Mucosa of gallbladder (tissue), 1 donor: ENCODE measurements at regions not wholly inside any gene's neighbourhood (a gene's known extent, or its start where the extent isn't known, plus 50 kb on each side); places are given as distances from the start of the nearest gene placed in this dataset.
"Not testable (repeated sequence)": the region's sequence is repeated elsewhere in the genome, so short reads cannot be mapped to it uniquely, and the experiment has no call there.

Source experiments
- DNase-seq: peaks from one replicate; pipeline ENCODE4 v3.0.0-alpha.2; 2020; ENCODE audit warnings: low spot score
- donor health status: DM: no; HTN: no; CAD: no.

DNA sequence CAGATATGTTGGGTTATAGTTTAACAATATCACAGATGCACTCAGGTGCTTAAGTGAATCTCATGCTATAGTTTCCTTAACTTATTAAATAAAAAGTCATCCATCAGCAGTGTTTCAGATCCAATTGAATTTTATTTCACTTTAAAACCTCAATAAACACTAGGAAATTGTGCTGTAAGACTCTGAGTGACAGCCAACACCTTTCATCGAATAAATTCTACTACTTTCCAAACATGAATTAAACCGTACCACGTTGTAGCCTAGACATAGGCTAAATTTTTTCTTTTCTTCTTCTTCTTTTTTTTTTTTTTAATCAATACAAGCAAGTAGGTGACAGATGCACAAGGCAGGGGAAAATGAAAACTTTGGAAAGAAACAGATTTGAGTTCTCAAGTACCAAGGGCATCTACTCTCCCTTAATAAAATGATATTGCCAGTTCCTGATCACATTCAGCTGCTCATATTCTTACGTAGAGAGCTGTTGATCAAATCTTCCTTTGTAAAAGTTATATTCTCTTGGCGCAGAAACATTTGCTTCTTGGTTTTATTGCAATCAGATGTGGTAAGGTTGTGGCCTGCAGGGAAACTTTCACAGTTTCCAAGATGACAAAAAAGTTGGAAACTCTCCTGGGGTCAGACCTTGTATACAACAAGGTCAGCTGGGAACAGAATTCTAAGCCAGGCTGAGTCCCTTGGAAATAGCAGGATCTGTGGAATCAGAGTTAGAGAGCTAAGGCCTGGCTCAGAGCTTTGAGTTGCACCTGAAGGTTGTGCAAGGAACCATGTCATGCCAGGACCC lies 147.7 kb downstream of the CD47 start:
- DNase-seq = no peak

GRCh38 chr3:107942244-107942643 lies 148.6 kb downstream of the CD47 start:
- no peak for DNase-seq

- no peak for DNase-seq
Measured at GRCh38 chr3:107939691-107940442, 151.0 kb downstream of the CD47 start.

- peak; percentile 28 for DNase-seq
Measured at GRCh38 chr3:107938143-107938542, 152.7 kb downstream of the CD47 start.

DNA sequence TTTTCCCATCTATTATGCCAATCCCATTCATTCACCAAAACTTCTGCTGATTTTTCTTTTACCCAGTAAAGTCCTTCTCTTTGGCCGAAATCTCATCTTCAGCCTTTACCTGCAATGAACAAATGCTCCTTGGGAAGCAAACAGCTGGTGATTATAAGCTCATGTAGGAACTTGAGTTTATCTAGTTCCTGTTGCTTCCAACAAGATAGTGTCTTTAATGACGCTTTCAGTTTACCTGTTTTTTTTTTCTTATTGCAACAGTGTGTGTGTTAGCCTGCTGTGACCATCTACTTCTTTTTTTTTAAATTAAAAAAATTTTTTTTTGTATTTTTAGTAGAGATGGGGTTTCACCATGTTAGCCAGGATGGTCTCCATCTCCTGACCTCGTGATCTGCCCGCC lies 156.0 kb downstream of the CD47 start:
- DNase-seq = no peak

GRCh38 chr3:107933450-107933849 lies 157.4 kb downstream of the CD47 start:
- no peak for DNase-seq

DNA sequence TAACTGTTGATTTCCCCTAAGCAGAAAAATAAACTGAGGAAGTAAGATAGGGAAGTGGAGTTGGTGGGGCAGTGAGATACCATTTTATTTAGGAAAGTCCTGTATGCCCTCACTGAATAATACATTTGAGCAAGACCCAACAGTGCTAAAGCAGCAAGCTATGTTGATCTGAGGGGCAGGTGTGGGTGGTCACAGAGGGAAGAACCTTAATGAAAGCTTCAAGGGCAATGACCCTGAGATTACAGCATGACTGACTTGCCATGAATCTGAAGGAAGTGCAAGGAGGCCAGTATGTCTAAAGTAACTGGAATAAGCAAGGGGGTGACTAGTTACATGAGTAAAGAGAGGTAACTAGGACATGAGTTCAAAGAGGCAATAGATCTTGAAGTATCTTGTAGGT lies 159.5 kb downstream of the CD47 start:
- no peak for DNase-seq

DNA sequence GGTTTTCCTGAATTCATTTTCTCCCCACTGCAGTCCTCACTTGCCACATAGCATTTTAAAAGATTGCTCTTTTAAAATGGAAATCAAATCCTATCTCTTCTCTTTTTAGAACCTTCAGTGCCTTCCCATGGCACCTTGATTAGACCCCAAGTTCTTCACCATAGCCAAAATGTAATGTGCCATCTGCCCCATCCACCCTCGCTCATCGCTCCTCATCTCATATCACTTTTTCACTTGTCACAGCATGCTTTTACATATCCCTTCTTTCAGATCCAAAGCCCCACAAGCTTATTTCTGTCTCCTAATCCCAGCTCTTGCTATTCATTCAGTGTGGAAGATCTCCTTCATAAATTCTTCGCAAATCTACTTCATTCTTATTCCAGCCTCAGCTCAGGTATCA lies 161.7 kb downstream of the CD47 start:
- DNase-seq = no peak

GRCh38 chr3:107928084-107928445 lies 162.8 kb downstream of the CD47 start:
- DNase-seq = no peak

GRCh38 chr3:107927361-107928083 lies 163.3 kb downstream of the CD47 start:
- peak; percentile 67 for DNase-seq

- DNase-seq = no peak
Measured at GRCh38 chr3:107925851-107926250, 165.0 kb downstream of the CD47 start.

DNA sequence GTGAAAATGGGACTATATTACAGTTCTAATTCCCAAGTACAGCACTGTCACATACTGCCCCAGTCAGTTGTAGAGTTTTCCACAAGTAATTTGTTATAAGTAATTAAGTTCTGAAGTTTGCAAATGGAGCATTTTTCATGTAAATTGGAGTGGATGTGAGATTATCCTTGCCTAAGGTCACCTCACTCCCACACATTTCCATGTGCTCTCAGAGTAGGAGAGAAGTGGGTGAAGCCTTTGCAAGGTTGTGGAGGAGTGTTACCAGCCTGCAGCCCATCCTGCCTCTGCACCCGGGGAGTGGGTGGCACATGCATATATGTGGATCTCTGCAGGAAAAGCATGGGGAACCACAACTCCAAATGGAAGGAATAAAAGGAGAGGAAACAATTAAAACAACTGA lies 169.8 kb downstream of the CD47 start:
- DNase-seq = no peak

DNA sequence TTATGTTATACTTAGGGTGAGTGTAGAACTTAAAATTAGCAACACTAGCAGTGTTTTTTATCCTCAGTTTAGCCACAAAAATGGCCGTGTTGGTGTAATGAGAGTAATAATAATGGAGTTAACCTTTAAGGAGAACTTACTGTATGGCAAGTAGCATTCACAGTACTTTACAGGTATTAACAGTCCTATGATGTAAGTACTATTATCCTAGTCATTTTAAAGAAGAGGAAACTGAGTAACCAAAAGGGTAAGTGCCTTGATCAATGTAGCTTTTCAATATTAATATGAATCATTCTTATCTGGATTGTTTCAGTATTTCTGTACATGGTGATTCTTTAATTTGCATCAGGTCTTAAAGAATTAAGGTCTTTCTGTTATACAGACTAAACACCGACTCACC lies 170.3 kb downstream of the CD47 start:
- DNase-seq = no peak

- DNase-seq = no peak
Measured at GRCh38 chr3:107919239-107919638, 171.6 kb downstream of the CD47 start.

GRCh38 chr3:107916171-107916570 lies 174.7 kb downstream of the CD47 start:
- DNase-seq = no peak

DNA sequence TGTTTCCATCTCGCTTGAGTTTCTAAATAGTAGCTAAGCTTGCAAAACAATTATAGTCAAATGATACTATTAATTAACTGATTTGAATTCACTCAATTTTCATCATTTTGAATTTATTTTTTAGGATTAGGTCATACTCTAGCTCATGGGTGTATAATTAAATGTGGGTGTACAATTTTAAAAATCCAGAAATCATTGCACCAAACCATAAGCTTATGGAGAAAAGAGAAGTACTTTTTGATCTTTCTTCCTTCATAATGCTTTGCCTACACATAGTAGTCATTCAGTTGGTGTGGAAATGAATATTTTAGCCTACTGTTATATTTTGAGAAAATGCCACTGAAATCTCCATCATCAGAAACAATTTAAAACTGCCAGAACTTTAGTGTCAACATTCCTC lies 175.1 kb downstream of the CD47 start:
- no peak for DNase-seq

DNA sequence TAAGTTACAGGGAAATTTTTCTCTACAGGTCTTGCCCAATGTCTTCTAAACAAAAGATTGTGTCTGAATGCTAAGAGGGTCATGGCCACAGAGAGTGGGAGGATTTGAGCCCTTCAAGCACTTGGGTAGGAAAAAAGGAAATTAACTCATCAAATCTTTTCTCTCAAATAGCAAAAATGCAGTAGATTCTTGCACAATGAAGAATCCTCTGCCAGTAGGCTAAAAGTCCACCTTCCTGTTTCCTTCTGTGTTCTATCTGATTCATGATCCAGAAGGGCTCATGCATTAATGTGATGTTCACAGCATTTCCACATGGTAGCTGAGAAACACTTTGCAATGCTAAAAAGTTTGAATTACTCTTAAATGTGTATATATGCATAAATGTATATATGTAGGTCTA lies 177.1 kb downstream of the CD47 start:
- DNase-seq = no peak

GRCh38 chr3:107911337-107912000 lies 179.4 kb downstream of the CD47 start:
- no peak for DNase-seq

DNA sequence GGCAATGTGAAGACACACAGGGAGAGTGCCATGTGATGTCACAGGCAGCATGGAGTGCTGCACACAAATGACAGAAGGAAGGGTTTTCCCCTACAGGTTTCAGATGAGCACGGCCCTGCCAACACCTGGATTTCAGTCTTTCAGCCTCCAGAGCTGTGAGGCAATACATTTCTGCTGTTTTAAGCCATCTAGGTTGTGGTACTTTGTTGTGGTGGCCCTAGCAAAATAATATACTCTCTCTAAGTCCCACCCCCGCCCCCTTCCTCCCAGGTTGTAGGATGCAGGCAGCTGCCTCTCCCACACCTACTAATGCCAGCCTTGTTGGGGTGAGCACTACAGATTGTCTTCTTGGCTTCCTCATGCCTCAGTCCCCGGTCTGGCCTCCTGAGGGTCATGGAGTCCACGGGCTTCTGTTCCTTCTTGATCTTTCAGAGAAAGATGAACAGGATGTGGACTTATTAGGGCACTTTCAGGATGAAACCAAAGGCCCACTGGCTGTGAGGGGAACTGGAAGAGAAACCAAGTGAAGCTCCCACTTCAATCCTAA lies 180.0 kb downstream of the CD47 start:
- DNase-seq = no peak

DNA sequence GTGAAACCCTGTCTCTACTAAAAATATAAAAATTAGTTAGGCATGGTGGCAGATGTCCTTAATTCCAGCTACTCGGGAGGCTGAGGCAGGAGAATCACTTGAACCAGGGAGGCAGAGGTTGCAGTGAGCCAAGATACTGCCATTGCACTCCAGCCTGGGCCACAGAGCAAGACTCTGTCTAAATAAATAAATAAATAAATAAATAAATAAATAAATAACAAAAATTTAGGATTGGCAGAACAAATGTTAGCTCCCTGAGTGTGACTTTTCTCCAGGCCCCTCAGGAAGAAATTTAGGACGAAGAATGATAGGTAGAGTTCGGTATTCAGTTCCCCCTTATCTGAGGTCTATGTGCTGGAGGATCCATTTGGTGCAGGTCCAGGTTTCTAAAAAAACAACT lies 181.2 kb downstream of the CD47 start:
- DNase-seq = not testable (repeated sequence)

GRCh38 chr3:107907996-107908395 lies 182.8 kb downstream of the CD47 start:
- no peak for DNase-seq

- DNase-seq = no peak
Measured at GRCh38 chr3:107904536-107905066, 186.2 kb downstream of the CD47 start.
